ENCODE measurements at regions not wholly inside any gene's neighbourhood (a gene's known extent, or its start where the extent isn't known, plus 50 kb on each side); places are given as distances from the start of the nearest gene placed in this dataset.

- no peak overlapping the region for H3K27ac ChIP-seq
- TF ChIP-seq CTCF (IDR thresholded peaks at IDR 0.05): no peak
- no peak overlapping the region for H2AFZ ChIP-seq
Observed at GRCh38 chr2:60614319-60614718, 60.9 kb upstream of the BCL11A start.

GRCh38 chr2:60621688-60622429 is 68.4 kb upstream of the BCL11A start:
- no peak for TF ChIP-seq CTCF (IDR thresholded peaks at IDR 0.05)
- no peaks in the 10 kb centered on the region for H3K27me3 ChIP-seq (ENCODE audit: control insufficient read depth, insufficient read depth, low read length)

More at GRCh38 chr2:60614319-60614718, 60.9 kb upstream of the BCL11A start:
- Histone ChIP-seq H3K4me1 (no peaks in the 10 kb centered on the region), H3K36me3 (ENCODE audit: control insufficient read depth, insufficient read depth, low read length) (no peaks in the 10 kb centered on the region), H3K27me3 (ENCODE audit: control insufficient read depth, insufficient read depth, low read length) (no peaks in the 10 kb centered on the region), H3K9me3 (ENCODE audit: control insufficient read depth, low read length) (no peaks in the 10 kb centered on the region), H3K79me2 (no peaks in the 10 kb centered on the region), H3K4me3 (ENCODE audit: low read depth, low read length) (no peak overlapping the region), H3K9ac (no peak overlapping the region), H3K4me2 (ENCODE audit: low read length) (no peak overlapping the region)

GRCh38 chr2:60623040-60623439 is 69.6 kb upstream of the BCL11A start:
- no peaks in the 10 kb centered on the region for H3K36me3 ChIP-seq (ENCODE audit: control insufficient read depth, insufficient read depth, low read length)
- H3K9me3 ChIP-seq (ENCODE audit: control insufficient read depth, low read length): no peaks in the 10 kb centered on the region
- H3K79me2 ChIP-seq: no peaks in the 10 kb centered on the region
- no peak for TF ChIP-seq CTCF (IDR thresholded peaks at IDR 0.05)
- no peak overlapping the region for H2AFZ ChIP-seq
- H3K4me2 ChIP-seq (ENCODE audit: low read length): no peak overlapping the region
- H3K27me3 ChIP-seq (ENCODE audit: control insufficient read depth, insufficient read depth, low read length): no peaks in the 10 kb centered on the region
- no peaks in the 10 kb centered on the region for H3K4me1 ChIP-seq
- no peak overlapping the region for H3K4me3 ChIP-seq (ENCODE audit: low read depth, low read length)
- no peak overlapping the region for H3K9ac ChIP-seq
- H3K27ac ChIP-seq: no peak overlapping the region

More at GRCh38 chr2:60621688-60622429, 68.4 kb upstream of the BCL11A start:
- H3K36me3 ChIP-seq (ENCODE audit: control insufficient read depth, insufficient read depth, low read length): no peaks in the 10 kb centered on the region
- H3K79me2 ChIP-seq: no peaks in the 10 kb centered on the region
- H3K4me2 ChIP-seq (ENCODE audit: low read length): no peak overlapping the region
- no peaks in the 10 kb centered on the region for H3K9me3 ChIP-seq (ENCODE audit: control insufficient read depth, low read length)
- H2AFZ ChIP-seq: no peak overlapping the region
- H3K4me3 ChIP-seq (ENCODE audit: low read depth, low read length): no peak overlapping the region
- H3K27ac ChIP-seq: no peak overlapping the region
- H3K9ac ChIP-seq: no peak overlapping the region
- H3K4me1 ChIP-seq: no peaks in the 10 kb centered on the region

DNA sequence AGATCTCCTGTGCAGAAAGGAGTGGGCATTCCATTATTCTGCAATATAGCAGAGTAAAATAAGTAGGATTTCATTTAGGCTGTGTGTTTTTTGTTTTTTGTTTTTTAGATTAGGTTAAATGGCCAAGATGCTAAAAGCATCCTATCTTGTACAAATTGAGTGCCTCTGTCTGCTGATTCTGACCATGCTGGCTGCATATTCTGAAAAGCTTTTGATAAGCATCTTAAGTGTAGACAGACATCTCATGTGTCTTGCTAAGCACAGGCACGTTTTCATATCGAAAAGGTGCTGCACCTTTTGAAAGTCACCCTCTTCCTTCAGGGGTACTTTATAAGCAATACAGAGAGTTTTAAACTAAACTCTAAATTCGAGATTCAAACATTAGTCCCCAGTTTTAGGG is 74.0 kb upstream of the BCL11A start:
- Histone ChIP-seq H3K4me3 (ENCODE audit: low read depth, low read length) (no peak overlapping the region), H3K4me2 (ENCODE audit: low read length) (no peak overlapping the region), H3K27ac (no peak overlapping the region), H3K27me3 (ENCODE audit: control insufficient read depth, insufficient read depth, low read length) (no peaks in the 10 kb centered on the region), H3K79me2 (no peaks in the 10 kb centered on the region), H3K36me3 (ENCODE audit: control insufficient read depth, insufficient read depth, low read length) (no peaks in the 10 kb centered on the region), H3K4me1 (no peaks in the 10 kb centered on the region), H3K9ac (no peak overlapping the region), H3K9me3 (ENCODE audit: control insufficient read depth, low read length) (no peaks in the 10 kb centered on the region), H2AFZ (no peak overlapping the region)
- no peak for TF ChIP-seq CTCF (IDR thresholded peaks at IDR 0.05)

GRCh38 chr2:60628026-60628425 is 74.6 kb upstream of the BCL11A start:
- H3K27ac ChIP-seq: no peak overlapping the region
- H3K9me3 ChIP-seq (ENCODE audit: control insufficient read depth, low read length): no peaks in the 10 kb centered on the region
- H3K79me2 ChIP-seq: no peaks in the 10 kb centered on the region
- H3K4me3 ChIP-seq (ENCODE audit: low read depth, low read length): no peak overlapping the region
- no peak overlapping the region for H3K4me2 ChIP-seq (ENCODE audit: low read length)
- H3K4me1 ChIP-seq: no peaks in the 10 kb centered on the region
- H3K27me3 ChIP-seq (ENCODE audit: control insufficient read depth, insufficient read depth, low read length): no peaks in the 10 kb centered on the region
- H2AFZ ChIP-seq: no peak overlapping the region
- no peak overlapping the region for H3K9ac ChIP-seq
- no peak for TF ChIP-seq CTCF (IDR thresholded peaks at IDR 0.05)
- no peaks in the 10 kb centered on the region for H3K36me3 ChIP-seq (ENCODE audit: control insufficient read depth, insufficient read depth, low read length)

All from parathyroid adenoma (tissue), 2 donors.